ENCODE measurements at regions not wholly inside any gene's neighbourhood (a gene's known extent, or its start where the extent isn't known, plus 50 kb on each side); places are given as distances from the start of the nearest gene placed in this dataset.

GRCh38 chr2:104545055-104545454, 308.9 kb upstream of the POU3F3 start:
- DNase-seq (ENCODE audit: extremely low spot score) = no peak
- TF ChIP-seq FOXK2 (IDR thresholded peaks at IDR 0.05) = no peak
- TF ChIP-seq LEF1 (IDR thresholded peaks at IDR 0.05; ENCODE audit: borderline replicate concordance) = no peak
- TF ChIP-seq PKNOX1 (IDR thresholded peaks at IDR 0.05) = no peak
- TF ChIP-seq SUZ12 (IDR thresholded peaks at IDR 0.05) = no peak
- TF ChIP-seq SP1 (IDR thresholded peaks at IDR 0.05) = no peak
- TF ChIP-seq ARNT (IDR thresholded peaks at IDR 0.05) = no peak
- TF ChIP-seq FOXM1 (IDR thresholded peaks at IDR 0.05; ENCODE audit: borderline replicate concordance) = no peak
- no peak for TF ChIP-seq HDGF (IDR thresholded peaks at IDR 0.05; ENCODE audit: borderline replicate concordance)
- no peak for TF ChIP-seq NFRKB (IDR thresholded peaks at IDR 0.05)
- no peak for TF ChIP-seq ELF4 (IDR thresholded peaks at IDR 0.05)
- TF ChIP-seq TARDBP (IDR thresholded peaks at IDR 0.05) = no peak
- TF ChIP-seq CTBP1 (IDR thresholded peaks at IDR 0.05; ENCODE audit: borderline replicate concordance) = no peak
- TF ChIP-seq BHLHE40 (IDR thresholded peaks at IDR 0.05; ENCODE audit: borderline replicate concordance) = no peak
- no peak for TF ChIP-seq L3MBTL2 (conservative IDR thresholded peaks at IDR 0.05)
- POLR2A ChIA-PET = no interaction called here
- CTCF ChIA-PET = no interaction called here

- CTCF ChIA-PET = no interaction called here
- no peak for DNase-seq (ENCODE audit: extremely low spot score)
- POLR2A ChIA-PET = no interaction called here
- TF ChIP-seq TARDBP (IDR thresholded peaks at IDR 0.05) (no peak), HDGF (IDR thresholded peaks at IDR 0.05; ENCODE audit: borderline replicate concordance) (no peak), ZNF384 (IDR thresholded peaks at IDR 0.05) (no peak), FOXM1 (IDR thresholded peaks at IDR 0.05; ENCODE audit: borderline replicate concordance) (no peak), FOXK2 (IDR thresholded peaks at IDR 0.05) (no peak), SUZ12 (IDR thresholded peaks at IDR 0.05) (no peak), L3MBTL2 (conservative IDR thresholded peaks at IDR 0.05) (no peak), BHLHE40 (IDR thresholded peaks at IDR 0.05; ENCODE audit: borderline replicate concordance) (no peak), FOXA1 (IDR thresholded peaks at IDR 0.05) (no peak), SP1 (IDR thresholded peaks at IDR 0.05) (no peak), PKNOX1 (IDR thresholded peaks at IDR 0.05) (no peak), ARNT (IDR thresholded peaks at IDR 0.05) (no peak), ELF4 (IDR thresholded peaks at IDR 0.05) (no peak), NFRKB (IDR thresholded peaks at IDR 0.05) (no peak), LEF1 (IDR thresholded peaks at IDR 0.05; ENCODE audit: borderline replicate concordance) (no peak)
Measured at GRCh38 chr2:104546537-104546936, 307.4 kb upstream of the POU3F3 start.

- ChIA-PET CTCF (no interaction called here), POLR2A (no interaction called here)
Measured at GRCh38 chr2:104547221-104547620, 306.7 kb upstream of the POU3F3 start.

GRCh38 chr2:104561251-104561650, 292.7 kb upstream of the POU3F3 start:
- CTCF ChIA-PET = no interaction called here
- TF ChIP-seq PKNOX1 (IDR thresholded peaks at IDR 0.05) = no peak
- TF ChIP-seq BHLHE40 (IDR thresholded peaks at IDR 0.05; ENCODE audit: borderline replicate concordance) = no peak
- no peak for TF ChIP-seq ARNT (IDR thresholded peaks at IDR 0.05)
- TF ChIP-seq FOXK2 (IDR thresholded peaks at IDR 0.05) = no peak
- no peak for TF ChIP-seq TARDBP (IDR thresholded peaks at IDR 0.05)
- no peak for TF ChIP-seq SP1 (IDR thresholded peaks at IDR 0.05)
- no peak for TF ChIP-seq FOXA1 (IDR thresholded peaks at IDR 0.05)
- TF ChIP-seq SUZ12 (IDR thresholded peaks at IDR 0.05) = no peak
- no peak for TF ChIP-seq ZNF384 (IDR thresholded peaks at IDR 0.05)
- TF ChIP-seq FOXM1 (IDR thresholded peaks at IDR 0.05; ENCODE audit: borderline replicate concordance) = no peak
- TF ChIP-seq CTBP1 (IDR thresholded peaks at IDR 0.05; ENCODE audit: borderline replicate concordance) = no peak
- TF ChIP-seq L3MBTL2 (conservative IDR thresholded peaks at IDR 0.05) = no peak
- TF ChIP-seq ELF4 (IDR thresholded peaks at IDR 0.05) = no peak
- no peak for TF ChIP-seq HDGF (IDR thresholded peaks at IDR 0.05; ENCODE audit: borderline replicate concordance)
- TF ChIP-seq LEF1 (IDR thresholded peaks at IDR 0.05; ENCODE audit: borderline replicate concordance) = no peak
- no peak for TF ChIP-seq NFRKB (IDR thresholded peaks at IDR 0.05)
- DNase-seq (ENCODE audit: extremely low spot score) = no peak
- POLR2A ChIA-PET = no interaction called here

More at GRCh38 chr2:104547221-104547620, 306.7 kb upstream of the POU3F3 start:
- TF ChIP-seq SUZ12 (IDR thresholded peaks at IDR 0.05) (no peak), ZNF384 (IDR thresholded peaks at IDR 0.05) (no peak), FOXM1 (IDR thresholded peaks at IDR 0.05; ENCODE audit: borderline replicate concordance) (no peak), LEF1 (IDR thresholded peaks at IDR 0.05; ENCODE audit: borderline replicate concordance) (no peak), TARDBP (IDR thresholded peaks at IDR 0.05) (no peak), FOXK2 (IDR thresholded peaks at IDR 0.05) (no peak), PKNOX1 (IDR thresholded peaks at IDR 0.05) (no peak), NFRKB (IDR thresholded peaks at IDR 0.05) (no peak), HDGF (IDR thresholded peaks at IDR 0.05; ENCODE audit: borderline replicate concordance) (no peak), CTBP1 (IDR thresholded peaks at IDR 0.05; ENCODE audit: borderline replicate concordance) (no peak), ARNT (IDR thresholded peaks at IDR 0.05) (no peak)
- DNase-seq (ENCODE audit: extremely low spot score) = no peak

- no peak for DNase-seq (ENCODE audit: extremely low spot score)
- ChIA-PET POLR2A (no interaction called here), CTCF (no interaction called here)
- TF ChIP-seq ARNT (IDR thresholded peaks at IDR 0.05) = no peak
- no peak for TF ChIP-seq SP1 (IDR thresholded peaks at IDR 0.05)
- no peak for TF ChIP-seq LEF1 (IDR thresholded peaks at IDR 0.05; ENCODE audit: borderline replicate concordance)
- TF ChIP-seq TARDBP (IDR thresholded peaks at IDR 0.05) = no peak
- TF ChIP-seq ELF4 (IDR thresholded peaks at IDR 0.05) = no peak
- TF ChIP-seq FOXM1 (IDR thresholded peaks at IDR 0.05; ENCODE audit: borderline replicate concordance) = no peak
- no peak for TF ChIP-seq FOXA1 (IDR thresholded peaks at IDR 0.05)
- TF ChIP-seq CTBP1 (IDR thresholded peaks at IDR 0.05; ENCODE audit: borderline replicate concordance) = no peak
- TF ChIP-seq BHLHE40 (IDR thresholded peaks at IDR 0.05; ENCODE audit: borderline replicate concordance) = no peak
- TF ChIP-seq SUZ12 (IDR thresholded peaks at IDR 0.05) = no peak
- TF ChIP-seq HDGF (IDR thresholded peaks at IDR 0.05; ENCODE audit: borderline replicate concordance) = no peak
Measured at GRCh38 chr2:104562537-104562936, 291.4 kb upstream of the POU3F3 start.
